ENCODE measurements at regions not wholly inside any gene's neighbourhood (a gene's known extent, or its start where the extent isn't known, plus 50 kb on each side); places are given as distances from the start of the nearest gene placed in this dataset.
"Not testable (repeated sequence)": the region's sequence is repeated elsewhere in the genome, so short reads cannot be mapped to it uniquely, and the experiment has no call there.

GRCh38 chr14:101616202-101616601 is 54.9 kb downstream of the DIO3 start:
- DNase-seq = no peak

DNA sequence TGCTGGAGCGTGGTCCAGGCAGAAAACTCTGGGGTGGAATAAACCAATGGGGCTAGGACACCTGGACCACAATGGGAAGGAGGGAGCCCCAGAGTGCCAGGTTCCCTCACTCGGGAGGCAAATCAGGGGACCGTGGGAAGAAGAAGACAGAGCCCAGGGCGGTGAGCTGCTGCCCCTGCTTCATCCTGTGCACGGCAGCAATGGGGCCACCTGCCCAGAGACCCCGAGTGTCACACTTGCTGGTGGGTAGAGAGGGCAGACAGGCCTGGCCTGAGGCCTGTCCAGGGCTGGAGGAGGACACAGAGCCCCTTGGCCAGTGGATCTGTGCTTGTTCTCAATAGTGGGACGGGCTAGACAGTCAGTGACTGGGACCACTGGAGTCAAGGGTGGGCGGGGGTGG is 58.2 kb downstream of the DIO3 start:
- no peak for DNase-seq

GRCh38 chr14:101620031-101620788 is 58.9 kb downstream of the DIO3 start:
- no peak for DNase-seq

DNA sequence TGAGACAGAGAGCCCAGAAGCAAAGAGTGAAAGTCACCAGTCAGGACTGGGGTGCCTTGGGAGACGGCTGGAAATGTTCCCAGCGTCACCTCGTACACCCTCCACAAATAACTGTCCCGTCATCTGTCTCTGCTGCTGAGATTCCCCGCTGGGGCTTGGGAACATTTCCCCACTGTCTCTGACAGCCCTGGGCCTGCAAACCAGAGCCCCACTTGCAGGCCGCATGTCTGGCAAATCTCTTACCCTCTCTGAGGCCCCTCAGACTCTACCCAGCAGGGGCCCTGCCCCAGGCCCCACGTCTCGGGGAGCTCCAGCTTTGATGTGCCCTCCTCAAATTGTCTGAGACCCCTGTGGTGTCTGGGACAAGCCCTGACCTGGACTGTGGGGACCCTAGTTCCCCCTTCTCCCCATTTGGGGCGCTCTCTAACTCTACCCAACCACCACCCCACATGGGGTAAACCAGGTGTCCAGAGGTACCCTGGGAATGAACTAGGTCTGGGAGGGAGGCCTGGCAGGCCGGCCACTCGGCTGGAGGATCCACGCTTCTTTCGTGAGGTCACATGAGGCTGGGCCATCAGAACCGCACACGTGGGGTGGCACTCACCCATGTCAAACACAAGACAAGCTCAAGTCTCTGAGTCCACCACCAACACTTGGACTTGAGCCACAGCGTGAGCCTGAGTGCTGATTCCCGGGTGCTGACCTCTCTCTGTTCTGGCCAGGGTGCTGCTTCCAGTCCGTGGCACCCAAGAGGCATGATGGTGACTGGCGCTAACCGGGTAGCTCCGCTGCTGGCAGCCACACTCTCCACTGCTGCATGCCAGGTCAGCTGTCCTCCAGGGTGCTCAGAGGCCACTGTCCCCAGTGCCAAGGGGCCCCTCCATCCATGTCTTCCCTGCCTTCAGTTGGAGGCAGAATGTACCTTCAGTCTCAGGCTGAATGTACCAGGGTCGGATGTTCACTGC is 59.8 kb downstream of the DIO3 start:
- DNase-seq = no peak

GRCh38 chr14:101622251-101623076 is 61.2 kb downstream of the DIO3 start:
- DNase-seq = no peak

DNA sequence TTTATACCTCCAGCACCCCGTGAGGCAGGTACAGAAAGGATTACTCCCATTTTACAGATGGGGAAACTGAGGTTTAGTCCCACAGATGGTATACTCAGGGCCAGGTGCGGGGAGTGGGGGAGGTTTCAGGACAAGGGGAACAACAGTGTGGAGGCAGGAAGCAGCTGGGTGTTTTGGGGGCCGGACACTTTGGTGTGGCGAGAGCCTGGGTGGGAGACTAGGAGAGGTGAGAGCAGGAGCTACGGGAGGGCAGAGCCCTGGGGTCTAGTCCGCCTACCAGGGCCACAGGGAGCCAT is 61.7 kb downstream of the DIO3 start:
- DNase-seq = no peak

DNA sequence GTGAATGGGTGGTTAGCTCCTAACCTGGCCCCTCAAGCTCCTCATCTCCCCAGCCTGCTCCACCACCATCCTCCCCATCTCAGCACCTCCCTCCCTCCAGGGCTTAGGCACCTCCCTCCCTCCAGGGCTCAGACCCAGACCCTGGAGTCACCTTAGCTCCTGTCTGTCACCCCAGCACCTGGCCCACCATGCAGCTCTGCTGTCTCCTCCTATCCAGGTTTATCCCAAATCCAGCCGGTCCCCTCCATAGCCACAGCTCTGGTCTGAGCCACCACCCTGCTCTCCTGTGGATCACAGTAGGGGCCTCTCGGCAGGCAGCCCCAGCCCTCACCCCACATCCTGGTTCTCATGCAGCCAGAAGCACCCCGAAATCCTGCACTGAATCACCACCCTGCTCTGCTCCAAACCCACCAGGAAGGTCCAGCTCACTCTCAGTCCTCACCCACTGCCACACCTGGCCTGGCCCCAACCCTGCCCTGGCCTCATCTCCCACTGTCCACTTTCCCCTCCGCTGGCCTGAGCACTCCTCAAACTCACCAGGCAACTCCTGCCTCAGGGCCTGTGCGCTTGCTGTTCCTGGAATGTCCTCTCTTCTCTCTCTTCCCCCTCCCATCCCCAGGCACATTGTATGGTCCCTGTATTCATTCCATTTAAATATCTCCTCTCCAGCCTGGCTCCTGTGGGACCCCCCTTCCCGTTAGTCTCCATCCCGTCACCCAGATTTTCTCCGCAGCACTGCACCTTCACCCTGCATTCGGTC is 62.6 kb downstream of the DIO3 start:
- no peak for DNase-seq

DNA sequence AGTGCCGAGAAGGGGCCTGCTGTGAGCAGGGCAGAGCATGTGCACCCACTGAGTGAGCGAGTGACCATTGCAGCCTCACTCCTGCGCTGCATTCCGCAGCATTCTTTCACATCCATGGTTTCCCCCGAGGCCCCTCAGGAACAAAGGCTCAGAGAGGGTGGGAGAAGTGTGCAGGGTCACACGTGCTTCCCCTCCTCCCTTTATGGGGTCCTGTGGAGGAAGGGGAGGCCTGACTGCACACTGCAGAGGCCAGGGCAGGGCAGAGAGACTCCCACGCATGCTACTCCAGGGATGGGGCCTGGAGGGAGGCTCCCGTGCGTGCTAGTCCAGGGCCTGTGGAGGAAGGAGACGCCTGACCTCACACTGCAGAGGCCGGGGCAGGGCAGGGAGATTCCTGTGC is 63.2 kb downstream of the DIO3 start:
- no peak for DNase-seq

DNA sequence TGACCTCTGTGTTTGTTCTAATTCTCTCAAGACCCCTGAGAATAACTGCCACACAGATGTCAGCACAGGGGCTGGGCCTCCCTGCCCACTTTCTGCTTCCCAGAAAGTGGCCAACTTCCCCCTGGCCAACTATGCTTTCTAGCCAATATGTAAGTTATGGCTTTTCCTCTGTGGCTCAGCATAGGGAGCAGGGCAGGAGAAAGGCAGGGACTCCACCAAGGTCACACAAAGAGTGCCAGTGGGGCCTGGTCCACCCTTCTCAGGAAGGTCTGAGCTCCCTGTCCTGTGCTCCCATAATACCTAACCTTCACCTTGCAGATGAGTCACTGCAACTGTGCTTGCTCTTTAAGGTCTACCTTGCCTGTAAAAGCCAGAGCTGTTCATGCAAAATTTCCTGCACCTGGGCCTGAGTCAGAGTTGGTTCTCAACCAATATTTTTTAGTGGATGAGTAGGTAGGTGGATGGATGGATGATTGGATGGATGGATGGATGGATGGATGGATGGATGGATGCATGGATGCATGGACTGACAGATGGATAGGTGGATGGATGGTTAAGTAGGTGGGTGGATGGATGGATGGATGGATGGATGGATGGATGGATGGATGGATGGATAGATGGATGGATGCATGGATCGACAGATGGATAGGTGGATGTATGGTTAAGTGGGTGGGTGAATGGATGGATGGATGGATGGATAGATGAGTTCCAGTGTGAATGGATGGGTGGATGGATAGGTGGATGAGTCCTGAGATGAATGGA is 64.2 kb downstream of the DIO3 start:
- DNase-seq = no peak

DNA sequence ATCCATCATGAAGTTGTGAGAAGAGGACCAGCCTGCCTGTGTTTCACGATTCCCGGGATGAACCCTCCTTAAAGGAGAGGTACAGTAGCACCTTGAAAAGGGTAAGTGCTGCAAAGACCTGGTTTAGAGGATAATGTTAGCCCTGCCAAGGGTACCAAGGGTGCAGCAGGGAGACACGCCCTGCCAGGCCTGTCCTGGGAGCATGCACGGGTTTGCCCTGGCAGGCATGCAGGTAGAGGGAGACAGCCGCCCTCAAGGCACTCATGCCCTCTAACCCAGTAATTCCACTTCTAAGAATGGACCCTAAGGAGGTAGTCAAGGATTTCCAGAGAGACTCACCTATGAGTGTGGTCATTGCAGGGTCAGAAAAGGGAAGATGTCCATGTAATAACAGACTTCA is 65.0 kb downstream of the DIO3 start:
- DNase-seq = no peak

GRCh38 chr14:101627915-101628262 is 66.6 kb downstream of the DIO3 start:
- DNase-seq = no peak

DNA sequence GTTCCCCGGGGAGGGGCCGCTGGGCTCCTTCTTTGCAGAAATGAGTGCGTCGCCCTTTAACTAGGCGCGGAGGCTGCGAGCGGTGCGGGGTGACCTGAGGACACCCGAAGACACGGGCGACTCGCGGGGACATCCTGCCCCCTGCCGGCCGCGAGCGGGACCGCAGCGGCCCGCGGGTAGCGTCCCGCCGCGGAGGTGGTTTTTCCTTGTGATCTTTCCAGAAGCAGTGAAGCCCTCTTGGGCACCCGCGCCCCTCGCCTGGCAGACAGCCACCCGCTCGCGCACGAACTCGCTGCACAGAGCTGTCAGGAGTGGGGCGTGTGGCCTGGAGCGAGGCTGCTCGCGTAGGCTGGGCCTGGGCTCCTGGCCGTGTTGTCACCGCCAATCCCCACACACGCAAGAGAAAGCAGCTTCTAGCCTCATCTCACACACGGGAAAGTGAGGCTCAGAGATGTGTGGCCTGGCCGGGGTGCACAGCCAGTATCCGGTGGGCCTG is 67.2 kb downstream of the DIO3 start:
- peak; percentile 76 for DNase-seq

DNA sequence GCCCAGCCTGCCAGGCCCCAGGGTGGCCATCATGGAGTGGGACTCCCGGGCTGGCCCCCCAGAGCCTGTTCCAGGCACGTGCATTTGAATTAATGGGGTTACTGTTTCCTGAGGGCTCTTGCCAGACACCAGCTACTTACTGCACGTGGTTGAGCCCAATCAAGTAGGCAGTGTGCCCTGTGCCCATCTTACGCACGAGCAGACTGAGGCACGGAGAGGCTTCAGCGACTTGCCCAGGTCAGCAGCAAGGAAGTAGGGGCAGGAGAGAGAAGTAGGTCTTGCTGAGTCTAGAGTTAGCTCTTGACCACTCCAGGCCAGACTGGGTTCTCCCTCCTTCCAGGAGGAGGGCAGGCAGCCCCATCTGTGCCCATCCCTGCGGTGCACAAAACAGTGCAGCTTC is 67.7 kb downstream of the DIO3 start:
- DNase-seq = no peak

- DNase-seq = no peak
Measured at GRCh38 chr14:101630056-101630965, 69.0 kb downstream of the DIO3 start.

DNA sequence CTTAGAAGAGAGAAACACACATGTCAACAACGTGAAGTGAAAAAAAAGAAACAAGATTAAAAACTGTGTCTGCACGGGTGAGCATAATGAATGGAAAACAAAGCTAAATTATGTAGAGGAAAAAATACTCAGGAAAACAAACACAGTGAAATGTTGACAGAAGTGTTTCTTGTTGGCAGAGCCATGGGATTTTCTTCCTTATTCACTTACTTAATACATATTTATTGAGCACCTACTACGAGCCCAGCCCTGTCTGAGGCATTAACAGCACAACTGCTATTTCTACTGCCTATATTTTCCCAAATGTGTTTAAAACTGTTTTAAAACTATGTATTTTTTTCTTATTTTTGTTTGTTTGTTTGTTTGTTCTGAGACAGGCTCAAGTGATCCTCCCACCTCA is 69.9 kb downstream of the DIO3 start:
- DNase-seq = no peak

GRCh38 chr14:101631970-101632369 is 70.7 kb downstream of the DIO3 start:
- DNase-seq = not testable (repeated sequence)

DNA sequence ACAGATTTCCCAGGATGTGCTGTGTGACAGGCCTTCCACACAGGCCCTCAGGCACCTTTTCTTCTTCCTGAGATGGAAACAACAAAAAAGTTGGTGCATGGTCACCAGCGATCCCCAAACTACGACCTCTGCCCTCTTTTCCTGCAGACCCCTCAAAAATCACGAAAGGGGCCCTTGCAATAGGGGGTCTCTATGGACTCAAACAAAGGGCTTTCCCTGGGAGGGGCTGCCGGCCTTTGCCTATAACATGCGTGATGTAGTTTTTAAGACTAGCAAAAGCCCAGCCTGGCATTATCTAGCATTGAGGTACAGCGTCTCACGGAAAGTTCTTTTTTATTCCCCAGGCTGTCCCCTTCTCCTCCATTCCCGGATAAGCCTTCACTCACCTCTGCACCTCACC is 71.2 kb downstream of the DIO3 start:
- DNase-seq = no peak

GRCh38 chr14:101633276-101633675 is 72.0 kb downstream of the DIO3 start:
- DNase-seq = no peak

GRCh38 chr14:101634202-101634849 is 73.0 kb downstream of the DIO3 start:
- no peak for DNase-seq
